Hindlimb muscle (tissue), 1 donor: ENCODE measurements at regions not wholly inside any gene's neighbourhood (a gene's known extent, or its start where the extent isn't known, plus 50 kb on each side); places are given as distances from the start of the nearest gene placed in this dataset.

ENCODE experiments used
- DNase-seq: peaks from one replicate; pipeline ENCODE4 v3.0.0-alpha.2; 2013

DNA sequence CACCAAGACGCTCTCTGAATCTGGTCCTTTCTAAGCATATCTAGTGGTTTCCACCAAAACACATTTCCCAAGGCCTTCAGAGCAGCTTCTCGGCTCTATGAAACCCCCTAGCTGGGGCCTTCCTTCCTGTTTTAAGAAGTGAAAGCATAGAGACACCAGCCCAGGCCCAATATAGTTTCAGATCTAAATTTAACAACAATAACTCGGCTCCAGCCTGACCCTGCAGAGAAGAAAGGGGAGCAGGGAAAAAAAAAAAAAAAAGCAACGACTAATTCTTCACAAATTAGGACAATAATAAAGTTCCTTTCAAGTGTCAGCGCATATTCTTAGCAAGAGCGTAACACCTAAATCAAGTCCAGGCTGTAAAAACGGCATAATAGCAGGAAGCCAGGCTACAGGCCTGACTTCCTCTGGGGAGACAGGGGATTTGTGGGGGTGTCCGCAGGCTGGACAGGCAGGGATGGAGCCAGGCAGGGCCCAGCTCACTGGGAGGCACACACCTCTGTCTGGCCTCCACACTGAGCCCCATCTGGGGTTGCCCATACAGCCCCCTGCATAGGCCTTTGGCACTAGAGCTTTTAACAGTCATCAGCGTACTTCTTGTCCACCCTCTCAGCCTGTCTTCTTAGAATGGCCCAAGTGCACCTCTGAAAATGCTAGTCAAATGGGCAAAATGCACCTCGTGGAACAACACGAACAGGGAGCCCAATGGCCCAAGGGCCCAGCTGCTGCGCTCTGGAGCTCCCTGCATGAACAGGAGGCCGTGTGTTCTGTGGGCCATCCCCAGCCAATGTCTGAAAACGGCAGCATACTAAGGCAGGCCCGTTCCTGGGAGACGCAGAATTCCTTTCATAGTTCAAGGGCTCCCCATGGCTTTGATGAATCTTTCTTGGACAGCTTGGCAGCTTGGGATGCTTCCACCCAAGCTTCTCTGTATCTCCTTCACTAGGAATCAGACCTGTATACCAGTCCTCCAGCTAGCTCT, 772.9 kb downstream of the MED13L start:
- DNase-seq = no peak

DNA sequence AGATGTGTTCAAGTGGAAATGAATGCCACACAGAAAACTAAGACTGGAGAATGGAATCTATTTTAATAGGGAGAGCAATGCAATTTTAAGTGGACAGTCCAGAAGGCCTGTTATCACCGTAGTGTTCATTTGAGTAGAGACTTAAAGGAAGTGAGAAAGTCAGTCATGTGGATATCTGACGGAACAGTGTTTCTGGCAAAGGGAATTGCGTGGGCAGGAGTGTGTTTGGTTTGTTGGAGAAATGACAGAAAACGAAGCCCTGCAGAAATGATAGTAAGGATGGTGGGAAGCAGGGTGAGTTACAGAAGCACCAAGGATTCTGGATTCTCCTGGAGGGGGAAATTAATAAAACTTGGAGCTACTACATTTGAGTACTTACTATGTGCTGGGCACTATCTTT, 776.6 kb downstream of the MED13L start:
- no peak for DNase-seq

DNA sequence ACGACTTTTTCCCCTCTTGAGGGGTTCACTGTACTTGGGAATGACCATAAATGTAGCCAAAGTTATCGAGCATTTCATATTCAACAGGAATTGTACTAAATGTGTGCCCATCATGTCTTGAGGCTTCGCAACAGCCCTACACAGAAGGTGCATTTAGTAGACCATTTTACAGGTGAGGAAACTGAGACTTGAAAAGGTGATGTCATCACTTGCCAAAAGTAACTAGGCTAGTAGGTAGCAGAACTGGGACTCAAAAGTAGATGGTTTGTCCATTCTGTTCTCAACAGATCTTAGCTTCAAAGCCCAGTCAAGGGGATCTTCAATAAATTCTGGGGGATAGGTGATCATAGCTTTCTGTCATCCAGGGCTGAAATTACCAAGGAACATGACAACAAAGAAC, 782.2 kb downstream of the MED13L start:
- DNase-seq = no peak

DNA sequence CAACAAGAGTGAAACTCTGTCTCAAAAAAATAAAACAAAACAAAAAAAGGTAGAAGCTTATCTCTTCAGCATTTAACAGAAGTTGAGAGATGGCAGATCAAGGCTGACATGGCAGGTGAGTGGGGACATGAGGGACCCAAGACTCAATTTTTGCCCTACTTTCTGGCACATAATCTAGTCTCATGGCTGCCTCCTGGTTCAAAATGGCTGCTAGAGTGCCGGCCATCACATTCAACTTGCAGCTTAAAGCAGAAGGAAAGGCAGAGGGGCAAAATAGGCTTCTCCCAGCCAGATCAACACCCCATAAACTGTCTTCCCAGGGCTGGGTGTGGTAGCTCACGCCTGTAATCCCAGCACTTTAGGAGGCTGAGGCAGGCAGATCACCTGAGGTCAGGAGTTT, 784.9 kb downstream of the MED13L start:
- no peak for DNase-seq

DNA sequence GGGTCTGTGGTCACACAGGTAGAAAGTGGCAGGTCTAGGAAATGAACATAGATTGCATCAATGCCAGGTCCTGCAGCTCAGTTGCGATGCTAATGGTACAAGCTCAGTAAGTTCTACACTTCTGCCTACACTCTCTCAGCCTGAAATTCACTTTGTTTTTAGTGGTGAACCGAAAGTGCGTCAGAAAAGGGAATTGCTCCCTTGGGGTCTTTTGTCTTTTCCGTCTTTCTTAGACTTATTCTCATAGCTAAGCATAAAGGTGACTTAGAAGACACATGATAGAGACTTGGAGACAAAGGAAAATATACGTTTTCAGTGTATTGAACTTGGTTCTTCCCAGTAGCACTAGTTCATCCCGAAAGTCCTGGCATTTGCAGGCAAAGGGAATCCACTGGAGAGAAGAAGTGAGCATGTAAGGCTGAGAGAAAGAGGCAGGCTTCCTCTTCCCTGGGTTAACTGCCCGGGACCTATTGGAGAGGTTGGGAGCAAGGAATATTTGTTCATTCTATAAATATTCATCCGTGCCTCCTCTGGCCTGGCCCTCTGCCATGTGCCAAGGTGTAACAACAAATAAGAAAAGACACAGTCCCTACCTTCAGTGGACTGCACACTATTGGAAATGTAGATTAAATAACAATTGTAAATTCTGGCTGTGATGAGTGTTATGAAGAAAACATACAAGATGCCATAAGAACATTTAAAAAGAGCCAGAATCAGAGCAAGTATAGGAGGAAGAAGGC, 785.8 kb downstream of the MED13L start:
- no peak for DNase-seq

DNA sequence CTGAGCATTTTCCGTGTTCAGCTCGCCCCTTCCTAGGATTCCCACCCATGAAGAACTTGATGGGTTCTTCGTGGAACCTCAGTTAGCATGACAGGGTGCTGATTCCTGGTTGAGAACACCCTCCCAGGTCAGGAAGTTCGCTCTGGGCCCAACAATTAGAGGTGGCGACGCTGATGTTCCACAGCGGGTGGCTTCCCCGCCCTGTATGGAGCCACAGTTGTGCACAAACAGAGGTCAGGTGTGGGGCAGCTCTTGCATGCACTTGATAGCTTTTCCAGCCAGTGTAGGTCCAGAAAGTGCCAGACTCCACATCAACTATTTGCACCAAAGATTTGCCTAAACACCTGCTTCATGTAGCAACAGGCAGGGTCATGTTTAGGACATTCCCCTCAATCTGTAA, 788.2 kb downstream of the MED13L start:
- no peak for DNase-seq

DNA sequence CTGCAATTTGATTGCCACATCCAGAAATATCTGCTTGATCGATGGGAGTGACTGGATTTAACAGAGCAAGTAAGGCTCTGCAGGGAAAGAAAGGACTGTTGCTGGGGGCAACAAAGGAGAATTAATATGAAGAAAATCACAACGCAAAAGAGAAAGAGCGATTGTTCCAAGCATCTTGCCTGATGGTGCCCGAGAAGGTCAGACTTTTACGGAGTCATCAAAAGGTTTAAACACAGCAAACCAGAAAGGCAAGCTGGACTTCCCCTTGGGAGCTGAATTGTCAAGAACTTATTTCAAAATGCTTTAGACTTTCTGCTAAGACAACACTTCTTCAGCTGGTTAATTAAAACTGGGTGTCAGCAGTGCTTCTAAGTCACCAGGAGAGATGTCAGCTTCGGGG, 791.5 kb downstream of the MED13L start:
- no peak for DNase-seq

DNA sequence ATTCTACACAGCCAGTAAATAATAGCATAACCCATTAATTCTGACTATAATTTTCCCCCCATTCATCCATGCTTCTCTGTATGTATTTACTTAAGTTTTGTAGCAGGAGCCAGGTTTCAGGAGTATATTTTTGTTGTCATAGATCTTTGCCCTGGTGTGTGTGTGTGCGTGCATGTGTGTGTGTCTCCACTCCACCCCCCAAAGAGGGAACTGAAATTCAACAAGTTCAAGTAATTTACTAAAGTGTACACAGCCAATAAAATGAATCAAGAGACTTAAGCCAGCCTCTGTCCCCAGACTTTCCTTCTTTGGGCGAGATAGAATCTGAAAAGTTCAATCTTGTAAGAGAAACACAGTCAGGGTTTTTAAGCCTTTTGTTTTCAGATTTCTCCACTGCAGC, 792.0 kb downstream of the MED13L start:
- no peak for DNase-seq

DNA sequence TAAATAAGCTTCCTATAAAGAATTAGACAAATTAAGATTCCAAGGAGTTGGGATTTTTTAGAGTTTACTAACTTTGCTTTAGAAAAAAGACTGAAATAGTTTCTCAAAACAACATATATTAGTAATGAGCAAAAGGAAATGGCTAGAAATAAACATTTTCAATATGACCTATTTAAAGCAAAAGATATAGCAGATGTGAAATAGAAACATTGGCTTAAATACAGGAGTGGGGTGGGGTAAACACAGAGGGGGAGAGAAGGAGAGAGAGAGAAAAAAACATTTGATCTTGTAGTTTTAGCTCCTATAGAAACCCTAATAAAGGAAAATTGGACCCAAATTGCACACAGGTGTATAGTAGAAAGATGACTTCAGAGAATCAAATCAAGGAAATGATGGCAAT, 794.5 kb downstream of the MED13L start:
- DNase-seq = no peak

DNA sequence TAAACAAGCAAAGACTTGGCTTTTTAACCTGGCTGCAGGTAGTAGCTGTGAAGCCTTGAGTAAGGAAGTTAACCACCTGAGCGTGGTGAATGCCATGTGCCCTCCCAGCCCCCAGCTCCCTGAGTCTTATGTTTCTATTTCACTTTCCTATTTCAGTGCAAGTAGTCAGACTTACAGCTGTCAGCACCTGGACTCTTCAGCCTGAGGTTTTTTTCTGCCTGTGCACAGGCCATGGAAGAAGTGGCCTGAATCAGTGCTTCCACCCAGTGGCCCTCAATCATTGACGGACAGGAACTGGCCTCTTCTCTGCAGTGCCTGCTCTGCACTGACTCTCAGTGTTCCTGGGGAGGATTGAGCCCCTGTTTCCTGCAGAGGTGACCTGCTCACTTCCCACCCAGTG, 796.4 kb downstream of the MED13L start:
- DNase-seq = no peak

DNA sequence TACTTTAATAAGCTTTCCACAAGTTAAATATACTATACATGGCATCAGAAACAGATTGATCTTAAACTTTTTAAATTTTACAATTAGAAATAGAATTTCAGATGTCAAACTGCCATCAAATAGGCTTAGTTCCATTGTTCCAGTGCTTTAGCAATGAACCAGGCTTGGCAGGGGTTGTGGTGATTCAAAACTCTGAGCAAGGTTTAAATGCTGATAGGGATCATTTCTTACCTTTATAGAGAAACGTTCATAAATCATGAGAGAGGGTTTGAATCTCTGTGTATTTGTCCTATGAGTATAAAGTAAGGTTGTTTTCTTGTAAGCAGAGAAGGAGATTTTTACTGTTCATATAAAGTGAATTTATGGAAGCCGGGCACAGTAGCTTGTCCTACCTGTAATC, 794.5 kb upstream of the TBX3 start:
- no peak for DNase-seq

DNA sequence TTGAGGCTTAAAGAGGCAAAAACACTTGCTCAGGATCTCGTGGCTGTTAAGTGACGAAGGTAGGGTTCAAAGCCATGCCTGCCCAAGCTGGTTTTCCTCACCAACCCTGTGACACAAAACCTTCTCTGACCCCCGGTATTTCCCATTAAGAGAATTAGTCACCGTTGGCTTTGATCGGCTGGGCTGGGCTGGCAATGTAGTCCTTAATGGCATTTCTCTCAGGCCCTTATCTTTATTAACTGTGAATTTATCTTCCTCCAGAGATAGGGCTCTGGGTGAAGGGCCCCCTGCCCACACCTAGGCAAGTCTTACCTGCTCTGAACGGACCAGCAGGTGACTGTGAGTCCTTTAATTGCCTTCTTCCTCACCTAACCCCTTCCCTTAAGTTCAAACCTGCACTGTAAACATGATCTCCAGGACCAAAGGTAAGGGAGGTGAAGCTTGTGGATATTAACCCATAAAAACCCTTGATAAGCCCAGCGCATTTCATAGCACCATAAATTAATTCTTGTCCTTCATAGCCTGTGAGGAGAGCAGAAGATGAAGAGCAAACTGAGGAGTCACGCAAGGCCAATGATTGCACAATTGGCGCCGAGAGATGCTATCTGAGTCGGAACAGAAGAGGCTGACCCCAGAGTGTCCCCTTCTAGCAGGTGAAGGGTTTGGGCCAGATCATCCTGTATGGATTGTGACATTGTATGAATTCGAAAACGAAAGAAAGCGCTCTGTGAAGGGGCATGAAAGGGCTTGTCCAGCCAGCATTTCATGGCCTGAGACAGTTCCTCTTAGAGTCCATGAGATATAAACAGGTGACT, 790.8 kb upstream of the TBX3 start:
- DNase-seq = no peak

DNA sequence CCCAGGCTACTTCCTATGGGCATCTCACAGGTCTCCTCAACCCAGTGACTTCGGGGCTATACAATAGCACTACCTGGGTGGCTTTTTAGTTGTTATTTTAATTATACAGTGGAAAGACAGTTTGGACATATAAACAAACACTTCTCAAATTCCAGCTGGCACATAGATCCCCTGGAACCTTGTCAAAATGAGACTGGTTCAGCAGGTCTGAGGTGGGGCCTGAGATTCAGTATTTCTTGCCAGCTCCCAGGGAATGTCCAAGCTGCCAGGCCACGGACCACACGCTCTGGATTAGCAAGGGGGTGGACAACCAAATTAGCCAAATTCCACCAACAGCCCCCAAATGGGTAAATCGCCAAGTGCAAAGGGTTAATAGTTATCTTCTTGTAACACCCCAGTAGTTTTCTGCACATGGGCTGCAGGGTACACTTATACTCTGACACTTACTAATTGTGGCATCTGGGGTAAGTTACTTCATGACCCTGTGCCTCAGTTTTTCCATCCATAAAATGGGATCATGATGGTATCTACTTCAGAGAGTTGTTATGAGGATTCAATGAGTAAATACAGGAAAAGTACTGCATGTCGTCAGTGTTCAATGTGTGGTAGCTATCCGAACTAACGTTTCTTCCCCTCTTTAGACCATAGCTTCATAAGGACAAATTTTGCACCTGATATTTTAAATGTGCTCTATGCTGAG, 789.4 kb upstream of the TBX3 start:
- DNase-seq = no peak

DNA sequence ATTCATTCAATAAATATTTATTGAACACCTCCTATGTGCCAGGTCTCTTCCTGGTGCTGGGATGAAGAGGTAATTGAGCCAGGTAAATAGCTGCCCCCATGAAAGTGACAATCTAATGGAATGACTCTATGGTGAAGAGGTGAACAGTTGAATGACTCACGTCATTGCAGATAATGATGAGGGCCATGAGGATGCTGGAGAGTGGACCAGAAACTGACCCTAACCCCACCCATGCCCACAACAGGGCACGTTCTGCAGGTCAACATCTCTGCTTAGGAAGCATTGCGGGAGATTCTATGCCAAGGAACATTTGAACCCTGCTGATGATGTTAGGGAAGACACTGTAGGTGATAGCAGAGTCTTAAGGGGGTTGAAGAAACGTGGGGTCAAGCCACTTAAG, 788.9 kb upstream of the TBX3 start:
- no peak for DNase-seq

DNA sequence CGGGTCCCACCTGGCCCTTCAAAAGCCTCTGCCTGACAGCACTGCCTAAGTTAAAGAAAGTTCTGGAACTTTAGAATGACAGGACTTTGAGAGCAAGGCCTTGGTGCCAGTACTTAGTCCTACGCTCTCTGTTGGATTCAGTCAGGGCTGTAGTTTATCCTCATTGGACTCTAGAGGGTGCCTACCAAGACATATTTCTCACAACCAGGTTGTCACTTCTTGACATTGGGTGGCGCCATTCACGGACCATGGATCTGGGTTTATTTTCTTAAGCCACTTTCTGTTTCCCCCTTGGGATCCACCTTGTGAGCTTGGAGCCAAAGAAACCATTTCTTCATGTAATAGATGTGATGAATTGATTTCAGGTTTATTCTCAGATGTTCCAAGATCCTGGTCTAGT, 787.0 kb upstream of the TBX3 start:
- no peak for DNase-seq

DNA sequence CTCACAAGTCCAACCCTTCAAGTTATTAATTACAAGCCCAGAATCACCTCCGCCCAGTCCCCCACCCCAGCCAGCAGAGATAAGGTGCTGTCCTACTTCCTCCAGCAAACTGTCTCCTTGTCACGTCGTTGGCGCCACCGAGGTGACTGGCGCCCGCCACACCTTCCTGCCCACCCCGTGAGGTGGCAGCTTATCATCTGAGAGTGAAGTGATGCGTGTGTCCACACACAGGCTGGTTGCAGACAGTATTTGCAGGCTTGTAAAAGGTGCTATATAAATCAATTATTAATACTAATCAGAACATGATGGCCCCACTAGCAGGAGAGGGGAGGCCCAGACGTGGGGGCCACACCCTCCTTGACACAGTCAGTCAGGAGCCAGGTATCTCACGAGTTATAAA, 786.6 kb upstream of the TBX3 start:
- DNase-seq = no peak

DNA sequence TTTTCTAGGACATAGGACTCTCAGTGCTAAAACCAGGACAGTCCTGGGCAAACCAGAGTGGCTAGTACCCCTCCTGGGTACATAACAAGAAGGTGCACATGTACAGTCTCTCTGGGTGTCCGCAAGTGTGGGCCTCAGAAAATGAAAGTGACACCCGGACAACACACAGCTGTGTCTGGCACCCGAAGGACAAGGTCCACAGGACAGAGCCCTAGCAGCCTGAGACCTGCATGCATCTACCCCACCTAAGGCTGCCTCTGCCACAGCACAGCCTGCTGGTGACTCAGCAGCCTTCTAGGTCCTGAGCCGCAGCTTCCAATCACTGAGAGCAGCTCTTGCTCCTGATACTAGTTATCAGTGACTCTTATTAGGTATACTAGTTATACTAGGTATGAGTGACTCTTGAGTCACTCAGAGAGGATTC, 784.1 kb upstream of the TBX3 start:
- DNase-seq = no peak

DNA sequence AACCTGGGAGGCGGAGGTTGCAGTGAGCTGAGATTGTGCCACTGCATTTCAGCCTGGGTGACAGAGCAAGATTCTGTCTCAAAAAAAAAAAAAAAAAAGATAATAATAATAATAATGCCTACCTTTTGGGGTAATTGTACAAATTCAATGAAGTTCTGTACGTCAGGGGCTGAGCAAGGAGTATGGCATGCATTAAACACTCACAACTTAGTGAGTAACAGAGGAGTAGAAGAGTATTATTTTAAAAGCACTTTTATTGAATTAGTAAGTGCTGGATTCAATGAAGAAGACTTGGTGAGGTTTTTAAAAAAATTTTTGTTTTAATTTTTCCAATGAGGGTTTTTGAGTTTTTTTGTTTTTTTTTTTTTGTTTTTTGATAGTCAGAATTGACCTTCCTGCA, 783.6 kb upstream of the TBX3 start:
- DNase-seq = no peak

DNA sequence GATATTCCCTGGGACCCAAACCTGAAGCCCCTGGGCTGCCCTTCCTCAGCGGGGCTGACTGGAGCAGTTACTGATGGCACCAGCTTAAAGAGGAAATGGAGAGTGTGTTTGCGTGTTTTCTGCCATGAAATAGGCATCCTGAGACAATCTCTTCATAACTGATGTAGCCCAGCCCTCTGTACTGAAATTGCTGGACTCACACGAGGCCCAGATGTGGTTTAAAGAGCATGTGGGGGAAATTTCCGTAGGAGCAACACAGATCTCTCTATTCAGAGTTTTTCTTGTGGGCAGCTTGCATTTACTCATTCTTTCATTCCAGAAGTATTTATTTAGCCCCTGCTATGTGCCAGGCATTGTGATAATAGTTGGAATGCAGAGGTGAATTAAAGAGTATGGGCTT, 782.1 kb upstream of the TBX3 start:
- no peak for DNase-seq

DNA sequence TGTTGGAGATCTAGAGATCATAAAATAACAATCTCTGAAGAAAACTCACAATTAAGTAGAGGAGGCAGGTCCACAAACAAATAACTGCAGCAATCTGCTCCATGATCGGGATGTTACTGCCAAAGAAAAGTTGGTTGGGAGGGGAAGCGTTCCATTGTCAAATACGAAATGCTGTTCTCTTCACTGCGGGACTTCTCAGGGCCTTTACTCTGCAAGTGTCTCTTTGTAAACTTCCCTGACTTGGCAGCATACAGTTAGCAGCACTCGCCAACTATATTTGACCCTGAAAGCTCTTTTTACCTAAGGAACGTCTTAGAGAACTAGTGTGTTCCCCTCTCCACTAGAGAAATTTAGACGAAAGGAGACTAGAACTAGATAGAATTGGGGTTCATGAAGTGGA, 780.7 kb upstream of the TBX3 start:
- DNase-seq = no peak

DNA sequence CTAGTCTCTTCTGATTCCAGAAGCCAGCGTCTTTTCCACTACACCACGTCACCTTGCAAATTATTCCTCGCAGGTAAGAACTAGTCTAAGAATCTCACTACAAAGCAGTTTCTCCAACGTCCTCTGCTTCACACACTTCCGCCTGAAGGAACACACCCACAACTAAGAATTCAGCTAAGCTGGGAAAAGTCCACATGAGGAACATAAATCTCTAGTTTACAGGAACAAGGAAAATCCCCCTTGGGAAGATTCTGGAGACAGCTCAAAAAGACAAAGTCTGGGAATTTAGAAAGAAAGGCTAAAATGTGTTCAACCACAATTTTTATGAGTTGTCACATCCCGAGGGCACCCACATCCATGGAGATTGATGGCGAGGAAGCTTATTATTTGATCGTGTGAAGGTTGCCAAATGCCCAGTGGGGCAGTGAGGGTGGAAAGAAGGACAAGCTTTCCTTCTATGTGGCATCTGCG, 780.2 kb upstream of the TBX3 start:
- no peak for DNase-seq

DNA sequence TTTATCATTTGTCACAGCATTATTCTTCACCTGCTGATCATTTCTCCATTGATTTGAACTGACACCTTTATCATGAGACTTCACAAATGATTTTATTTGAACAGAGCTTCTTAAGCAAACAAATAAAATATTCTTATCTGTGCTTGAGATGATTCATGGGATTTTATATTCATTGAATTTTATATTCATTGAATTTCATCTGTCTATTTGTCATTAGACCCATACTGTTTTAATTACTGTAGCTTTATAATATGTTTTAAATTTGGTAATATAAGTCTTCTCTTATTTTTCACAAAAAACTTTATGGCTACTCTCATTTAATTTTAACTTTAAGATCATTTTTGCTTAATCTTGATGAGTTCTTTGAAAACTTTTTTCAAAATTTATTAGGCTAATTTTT, 777.4 kb upstream of the TBX3 start:
- no peak for DNase-seq
